HCT116 (cell line): ENCODE measurements at regions not wholly inside any gene's neighbourhood (a gene's known extent, or its start where the extent isn't known, plus 50 kb on each side); places are given as distances from the start of the nearest gene placed in this dataset.

Experiments used
- ATAC-seq: fragments of 200-7000 bp; cut with Tn5 transposase; 2 replicates; pipeline ENCODE4 v1.9.1; 2020; ENCODE audit warnings: mild to moderate bottlenecking, moderate library complexity
- BruUV-seq: library from RNA; stranded (reverse); fragments of 400-500 nt; replicated peaks from 2 replicates; lab custom pipeline; 2021; lab: Mats Ljungman, UMichigan
- CTCF ChIA-PET: fragments of 300-600 bp; sonication (Branson Sonifier 250); formaldehyde crosslinking; loops from one replicate; lab custom pipeline; 2021; ENCODE audit warnings: antibody characterized with exemption; lab: Charles Lee
- POLR2A ChIA-PET: fragments of 300-600, 350-600 bp; sonication (Branson Sonifier 250); formaldehyde crosslinking; loops from one replicate; lab custom pipeline; 2021; ENCODE audit warnings: antibody characterized with exemption; lab: Charles Lee
- RAD21 ChIA-PET, 2 experiments: fragments of 300-600 bp; sonication (Branson Sonifier 250); formaldehyde crosslinking; loops; one replicate each; lab custom pipeline; 2023; ENCODE audit warnings: low total read pairs in 2 of 2; ENCODE audit not compliant: uncharacterized antibody in 2 of 2, unreplicated experiment in 2 of 2, low non-redundant PET in 1 of 2; lab: Charles Lee
- DNase-seq: peaks from one replicate; pipeline ENCODE4 v3.0.0-alpha.2; 2010; ENCODE audit warnings: low read depth, low spot score
- H2AFZ ChIP-seq: fragments of 200-600 bp; shearing (Covaris generic), sonication (generic); 2 replicates; pipeline ENCODE4 v1.6.1; 2017; ENCODE audit warnings: low read depth, mixed run types, mixed read lengths, antibody characterized with exemption, low read length; ENCODE audit not compliant: poor library complexity, severe bottlenecking
- H3K27ac ChIP-seq: 2 replicates; pipeline ENCODE4 v1.5.1; 2012; ENCODE audit warnings: low read depth, low read length
- H3K27me3 ChIP-seq: fragments of 200-600 bp; sonication (generic); 2 replicates; pipeline ENCODE4 v1.6.1; 2016; ENCODE audit warnings: mixed run types, low read length, mixed read lengths; ENCODE audit not compliant: insufficient read depth
- H3K36me3 ChIP-seq, 2 experiments: fragments of 200-500 bp in 1 of 2; fragments of 200-600 bp in 1 of 2; sonication (Bioruptor generic) in 1 of 2; sonication (generic) in 1 of 2; 2 replicates each; pipeline versions ENCODE4 v1.5.1 to v1.6.1; 2014 to 2016; ENCODE audit warnings: low read length in 2 of 2, inconsistent platforms in 1 of 2, mixed read lengths in 1 of 2, mixed run types in 1 of 2; ENCODE audit not compliant: insufficient read depth in 2 of 2, control insufficient read depth in 1 of 2
- H3K4me1 ChIP-seq, 2 experiments: fragments of 200-600 bp in 1 of 2; sonication (generic) in 1 of 2; 2 replicates each; pipeline versions ENCODE4 v1.5.1 to v1.6.1; 2012 to 2017; ENCODE audit warnings: low read length in 2 of 2, inconsistent platforms in 1 of 2, mild to moderate bottlenecking in 1 of 2, mixed read lengths in 1 of 2, mixed run types in 1 of 2, moderate library complexity in 1 of 2; ENCODE audit not compliant: insufficient read depth in 2 of 2, control insufficient read depth in 1 of 2
- H3K4me2 ChIP-seq: fragments of 200-600 bp; sonication (generic); 2 replicates; pipeline ENCODE4 v1.6.1; 2017; ENCODE audit warnings: mixed run types, low read length, mixed read lengths
- H3K4me3 ChIP-seq, 2 experiments: fragments of 200-600 bp in 1 of 2; sonication (generic) in 1 of 2; replicated peaks in 1 of 2; 2 replicates each; pipeline ENCODE4 v1.5.1; 2011 to 2016; ENCODE audit warnings: low read length in 2 of 2, control low read depth in 1 of 2, low read depth in 1 of 2, mild to moderate bottlenecking in 1 of 2, mixed read lengths in 1 of 2, mixed run types in 1 of 2
- H3K79me2 ChIP-seq: fragments of 200-600 bp; sonication (generic); 2 replicates; pipeline ENCODE4 v1.6.1; 2017; ENCODE audit warnings: mild to moderate bottlenecking, mixed run types, low read length, moderate library complexity, mixed read lengths; ENCODE audit not compliant: insufficient read depth
- H3K9ac ChIP-seq: fragments of 200-600 bp; sonication (generic); 2 replicates; pipeline ENCODE4 v1.6.1; 2016; ENCODE audit warnings: low read length, mixed read lengths
- H3K9me2 ChIP-seq: fragments of 200-600 bp; sonication (generic), shearing (Covaris generic); 2 replicates; pipeline ENCODE4 v1.6.1; 2017; ENCODE audit warnings: mixed run types, mild to moderate bottlenecking, moderate library complexity; ENCODE audit not compliant: insufficient read depth
- H3K9me3 ChIP-seq, 2 experiments: fragments of 200-500 bp in 1 of 2; fragments of 200-600 bp in 1 of 2; sonication (Bioruptor generic) in 1 of 2; sonication (generic) in 1 of 2; 2 replicates each; pipeline ENCODE4 v1.6.1; 2014 to 2017; ENCODE audit warnings: low read length in 2 of 2, mixed read lengths in 2 of 2, inconsistent platforms in 1 of 2, low read depth in 1 of 2, mild to moderate bottlenecking in 1 of 2, mixed run types in 1 of 2, moderate library complexity in 1 of 2; ENCODE audit not compliant: control insufficient read depth in 1 of 2, insufficient read depth in 1 of 2
- H4K20me1 ChIP-seq: fragments of 200-600 bp; sonication (generic), shearing (Covaris generic); 2 replicates; pipeline ENCODE4 v1.6.1; 2017; ENCODE audit warnings: mixed run types, mild to moderate bottlenecking, moderate library complexity; ENCODE audit not compliant: insufficient read depth
- CEBPB ChIP-seq: IDR thresholded peaks from 2 replicates; pipeline ENCODE4 v1.6.1; 2012; ENCODE audit warnings: low read depth
- RAD21 ChIP-seq: IDR thresholded peaks from 2 replicates; pipeline ENCODE4 v1.6.1; 2012; ENCODE audit warnings: low read depth, mild to moderate bottlenecking
- YY1 ChIP-seq: IDR thresholded peaks from 2 replicates; pipeline ENCODE4 v1.6.1; 2011; ENCODE audit warnings: low read length, low read depth, moderate library complexity, mild to moderate bottlenecking; ENCODE audit not compliant: insufficient replicate concordance; ENCODE audit errors: extremely low read depth
- ZFX ChIP-seq: fragments of 450-650 bp; IDR thresholded peaks from 2 replicates; pipeline ENCODE4 v1.6.1; 2017
- intact Hi-C: fragments of 100-400 bp; cut with micrococcal nuclease; formaldehyde crosslinking; loops from 2 replicates; pipeline ENCODE4 v1.10.0; 2022
- TF ChIP-seq, protein P1 (sequence below), 3 experiments: fragments of 200-600 bp in 1 of 3; sonication (generic) in 1 of 3; IDR thresholded peaks in 2 of 3; conservative IDR thresholded peaks in 1 of 3; 2 replicates each; pipeline ENCODE4 v1.5.1; 2012 to 2017; ENCODE audit warnings: low read depth in 2 of 3, low read length in 2 of 3, antibody characterized with exemption in 1 of 3, borderline replicate concordance in 1 of 3, control low read depth in 1 of 3, mild to moderate bottlenecking in 1 of 3, mixed read lengths in 1 of 3, mixed run types in 1 of 3, moderate library complexity in 1 of 3; ENCODE audit not compliant: insufficient read depth in 1 of 3

DNA sequence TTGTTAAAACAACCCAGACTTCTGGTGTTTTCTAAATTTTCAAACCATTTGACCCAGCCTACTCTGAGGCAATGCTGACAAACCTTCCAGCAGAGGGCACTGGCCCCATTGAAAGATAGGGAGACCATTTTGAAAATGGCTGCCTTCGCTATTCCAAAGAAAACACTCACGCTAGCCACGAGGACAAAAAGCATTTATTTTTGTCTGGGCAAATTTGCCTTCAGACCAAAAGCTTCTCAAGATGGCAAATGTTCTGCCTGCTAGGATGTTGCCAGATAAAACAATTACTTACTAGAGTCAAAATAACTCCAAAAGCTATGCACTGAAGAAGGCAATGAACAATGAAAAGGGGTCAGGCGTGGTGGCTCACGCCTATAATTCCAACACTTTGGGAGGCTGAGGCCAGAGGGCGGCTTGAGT lies 296.7 kb upstream of the IRX5 start:
- H4K20me1 ChIP-seq: no peaks in the 10 kb centered on the region
- H3K36me3 ChIP-seq: no peaks in the 10 kb centered on the region
- no peaks in the 10 kb centered on the region for H3K9me3 ChIP-seq
- H3K9ac ChIP-seq: no peak overlapping the region
- ChIA-PET CTCF (interaction anchor here (1.6 kb wide), 1 partner anchor 9 kb away, joined by 3 read pairs; no protein-coding TSS in a partner anchor), RAD21 (no interaction called here), POLR2A (no interaction called here)
- H3K4me1 ChIP-seq: peaks cover 0 to 4% of the 10 kb centered on the region in 2 experiments; a peak in 1 of 4 replicates
- peak overlapping the region; percentile 91 for H2AFZ ChIP-seq
- peak overlapping the region; percentile 11 to 24; a peak in 1 of 4 replicates for H3K4me3 ChIP-seq
- no peak overlapping the region for H3K27ac ChIP-seq
- TF ChIP-seq CEBPB (no peak), YY1 (peak; percentile 95), RAD21 (peak; percentile 70), ZFX (no peak)
- TF ChIP-seq, protein P1, sequence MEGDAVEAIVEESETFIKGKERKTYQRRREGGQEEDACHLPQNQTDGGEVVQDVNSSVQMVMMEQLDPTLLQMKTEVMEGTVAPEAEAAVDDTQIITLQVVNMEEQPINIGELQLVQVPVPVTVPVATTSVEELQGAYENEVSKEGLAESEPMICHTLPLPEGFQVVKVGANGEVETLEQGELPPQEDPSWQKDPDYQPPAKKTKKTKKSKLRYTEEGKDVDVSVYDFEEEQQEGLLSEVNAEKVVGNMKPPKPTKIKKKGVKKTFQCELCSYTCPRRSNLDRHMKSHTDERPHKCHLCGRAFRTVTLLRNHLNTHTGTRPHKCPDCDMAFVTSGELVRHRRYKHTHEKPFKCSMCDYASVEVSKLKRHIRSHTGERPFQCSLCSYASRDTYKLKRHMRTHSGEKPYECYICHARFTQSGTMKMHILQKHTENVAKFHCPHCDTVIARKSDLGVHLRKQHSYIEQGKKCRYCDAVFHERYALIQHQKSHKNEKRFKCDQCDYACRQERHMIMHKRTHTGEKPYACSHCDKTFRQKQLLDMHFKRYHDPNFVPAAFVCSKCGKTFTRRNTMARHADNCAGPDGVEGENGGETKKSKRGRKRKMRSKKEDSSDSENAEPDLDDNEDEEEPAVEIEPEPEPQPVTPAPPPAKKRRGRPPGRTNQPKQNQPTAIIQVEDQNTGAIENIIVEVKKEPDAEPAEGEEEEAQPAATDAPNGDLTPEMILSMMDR (IDR thresholded peaks at IDR 0.05 in 2 of 3, conservative IDR thresholded peaks at IDR 0.05 in 1 of 3; ENCODE audit: borderline replicate concordance in 1 of 3, insufficient read depth in 1 of 3, low read depth in 2 of 3, low read length in 2 of 3): peak; percentile 54 to 83 (median 81); a peak in 5 of 6 replicates
- intact Hi-C loops: loop anchor here (2.0 to 10.0 kb wide), 3 partner anchors 323 to 859 kb away; no protein-coding TSS in a partner anchor
- H3K4me2 ChIP-seq: peak overlapping the region; percentile 54
- H3K27me3 ChIP-seq: 0 out of 2 replicates have a peak, but pooled peaks cover 4% of the 10 kb centered on the region
- H3K9me2 ChIP-seq: no peaks in the 10 kb centered on the region
- DNase-seq (peak; percentile 39), ATAC-seq (peak; percentile 88)
- H3K79me2 ChIP-seq: no peaks in the 10 kb centered on the region
- BruUV-seq: no TSS peak
